ENCODE measurements at regions not wholly inside any gene's neighbourhood (a gene's known extent, or its start where the extent isn't known, plus 50 kb on each side); places are given as distances from the start of the nearest gene placed in this dataset.

DNA sequence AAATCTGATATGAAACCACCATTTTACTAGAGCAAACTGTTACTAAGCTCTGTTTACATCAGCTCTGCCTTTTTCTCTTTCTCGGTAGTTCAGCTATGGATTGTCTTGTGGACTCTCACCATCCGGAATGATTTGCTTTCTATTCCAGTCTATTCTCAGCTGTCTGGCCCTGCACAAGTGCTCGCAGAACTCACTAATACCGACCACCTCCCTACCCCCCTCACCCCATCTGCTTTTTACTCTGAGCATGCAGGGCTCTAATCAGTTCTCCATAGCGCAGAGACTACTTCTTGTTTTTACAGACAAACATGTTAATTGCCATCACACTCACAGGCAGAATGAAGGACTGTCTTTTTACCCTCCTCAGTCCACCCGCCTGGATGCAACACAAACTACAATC, 180.7 kb upstream of the POU3F3 start:
- H3K4me1 ChIP-seq (ENCODE audit: control insufficient read depth in 3 of 3, insufficient read depth in 3 of 3, low read length in 3 of 3) = no peaks in the 10 kb centered on the region
- H3K27ac ChIP-seq (ENCODE audit: low read depth, low read length) = no peak overlapping the region
- no peak overlapping the region for H3K4me3 ChIP-seq (ENCODE audit: low read length in 3 of 3)
- peaks cover 0 to 8% (median 0%) of the 10 kb centered on the region in 3 donors for H3K27me3 ChIP-seq (ENCODE audit: control insufficient read depth in 3 of 3, insufficient read depth in 3 of 3, low read length in 3 of 3)
- H3K36me3 ChIP-seq (ENCODE audit: control insufficient read depth in 3 of 3, insufficient read depth in 3 of 3, low read length in 3 of 3) = no peaks in the 10 kb centered on the region
- H3K9me3 ChIP-seq (ENCODE audit: control insufficient read depth in 3 of 3, low read length in 3 of 3) = no peaks in the 10 kb centered on the region
- no peak overlapping the region for H3K9ac ChIP-seq (ENCODE audit: low read depth in 1 of 3, low read length in 3 of 3)

DNA sequence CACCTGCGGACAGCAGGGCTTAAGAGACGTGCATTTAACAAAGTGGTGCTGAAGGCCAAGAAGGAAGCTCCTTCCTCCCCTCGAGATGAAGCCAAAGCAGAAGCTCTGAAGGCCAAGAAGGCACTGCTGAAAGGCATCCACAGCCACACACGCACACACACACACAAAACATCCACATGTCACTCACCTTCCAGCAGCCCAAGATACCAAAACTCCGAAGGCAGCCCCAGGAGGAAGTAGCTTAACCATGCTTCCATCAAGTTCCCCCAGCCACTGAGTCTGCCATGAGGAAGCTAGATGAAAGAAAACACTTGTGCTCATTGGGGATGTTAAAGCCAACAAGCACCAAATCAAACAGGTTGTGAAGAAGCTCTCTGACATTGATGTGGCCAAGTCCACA, 175.7 kb upstream of the POU3F3 start:
- no peaks in the 10 kb centered on the region for H3K27me3 ChIP-seq (ENCODE audit: control insufficient read depth in 3 of 3, insufficient read depth in 3 of 3, low read length in 3 of 3)
- no peak overlapping the region for H3K27ac ChIP-seq (ENCODE audit: low read depth, low read length)
- H3K36me3 ChIP-seq (ENCODE audit: control insufficient read depth in 3 of 3, insufficient read depth in 3 of 3, low read length in 3 of 3) = no peaks in the 10 kb centered on the region
- H3K9me3 ChIP-seq (ENCODE audit: control insufficient read depth in 3 of 3, low read length in 3 of 3) = no peaks in the 10 kb centered on the region
- no peak overlapping the region for H3K4me3 ChIP-seq (ENCODE audit: low read length in 3 of 3)
- no peaks in the 10 kb centered on the region for H3K4me1 ChIP-seq (ENCODE audit: control insufficient read depth in 3 of 3, insufficient read depth in 3 of 3, low read length in 3 of 3)
- no peak overlapping the region for H3K9ac ChIP-seq (ENCODE audit: low read depth in 1 of 3, low read length in 3 of 3)

GRCh38 chr2:104685591-104685990, 168.3 kb upstream of the POU3F3 start:
- no peaks in the 10 kb centered on the region for H3K9me3 ChIP-seq (ENCODE audit: control insufficient read depth in 3 of 3, low read length in 3 of 3)
- H3K36me3 ChIP-seq (ENCODE audit: control insufficient read depth in 3 of 3, insufficient read depth in 3 of 3, low read length in 3 of 3) = no peaks in the 10 kb centered on the region
- H3K4me1 ChIP-seq (ENCODE audit: control insufficient read depth in 3 of 3, insufficient read depth in 3 of 3, low read length in 3 of 3) = peaks cover 0 to 3% (median 0%) of the 10 kb centered on the region in 3 donors
- H3K4me3 ChIP-seq (ENCODE audit: low read length in 3 of 3) = no peak overlapping the region
- H3K9ac ChIP-seq (ENCODE audit: low read depth in 1 of 3, low read length in 3 of 3) = no peak overlapping the region
- H3K27ac ChIP-seq (ENCODE audit: low read depth, low read length) = no peak overlapping the region
- H3K27me3 ChIP-seq (ENCODE audit: control insufficient read depth in 3 of 3, insufficient read depth in 3 of 3, low read length in 3 of 3) = peaks cover 0 to 3% (median 0%) of the 10 kb centered on the region in 3 donors

- Histone ChIP-seq H3K36me3 (ENCODE audit: control insufficient read depth in 3 of 3, insufficient read depth in 3 of 3, low read length in 3 of 3) (no peaks in the 10 kb centered on the region), H3K4me3 (ENCODE audit: low read length in 3 of 3) (no peak overlapping the region), H3K27ac (ENCODE audit: low read depth, low read length) (no peak overlapping the region), H3K27me3 (ENCODE audit: control insufficient read depth in 3 of 3, insufficient read depth in 3 of 3, low read length in 3 of 3) (peaks cover 0 to 3% (median 0%) of the 10 kb centered on the region in 3 donors), H3K9ac (ENCODE audit: low read depth in 1 of 3, low read length in 3 of 3) (no peak overlapping the region), H3K9me3 (ENCODE audit: control insufficient read depth in 3 of 3, low read length in 3 of 3) (no peaks in the 10 kb centered on the region), H3K4me1 (ENCODE audit: control insufficient read depth in 3 of 3, insufficient read depth in 3 of 3, low read length in 3 of 3) (peaks cover 0 to 3% (median 0%) of the 10 kb centered on the region in 3 donors)
Measured at GRCh38 chr2:104687147-104687546, 166.8 kb upstream of the POU3F3 start.

DNA sequence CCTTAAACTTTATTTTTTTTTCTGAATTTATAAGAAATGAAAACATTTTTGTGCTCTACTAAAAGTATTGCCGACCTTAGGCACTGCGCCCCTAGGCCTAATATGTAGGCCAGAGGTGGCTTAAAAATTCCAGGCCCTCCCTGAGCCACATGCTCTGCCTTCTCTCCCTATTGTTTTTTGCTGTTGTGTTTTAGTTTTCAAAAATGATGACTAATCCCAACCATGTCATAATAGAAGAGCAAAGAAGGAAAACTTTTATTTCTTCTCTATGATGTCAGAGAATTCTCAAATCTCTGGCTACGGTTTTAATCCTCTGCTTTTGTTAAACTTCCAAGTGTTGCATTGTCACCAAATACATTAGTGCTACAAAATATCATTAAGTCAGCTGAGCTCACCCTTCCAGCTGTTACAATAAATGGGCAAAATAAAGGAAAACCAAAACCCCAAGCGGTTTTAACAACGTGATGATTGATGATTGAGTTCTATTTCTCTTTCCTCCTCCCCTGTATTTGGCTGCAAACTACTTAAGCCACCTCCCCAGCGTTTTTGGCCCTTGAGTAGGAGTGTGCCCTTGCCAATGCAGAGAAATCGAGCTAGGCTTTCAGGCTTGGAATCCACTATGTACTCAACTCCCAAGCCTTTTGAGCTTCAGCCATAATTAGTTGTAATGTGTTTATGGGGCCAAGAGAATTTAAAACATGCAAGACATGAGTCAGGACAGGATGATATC, 163.5 kb upstream of the POU3F3 start:
- peaks cover 0 to 3% (median 0%) of the 10 kb centered on the region in 3 donors for H3K4me1 ChIP-seq (ENCODE audit: control insufficient read depth in 3 of 3, insufficient read depth in 3 of 3, low read length in 3 of 3)
- peaks cover 0 to 3% (median 0%) of the 10 kb centered on the region in 3 donors for H3K27me3 ChIP-seq (ENCODE audit: control insufficient read depth in 3 of 3, insufficient read depth in 3 of 3, low read length in 3 of 3)
- no peaks in the 10 kb centered on the region for H3K9me3 ChIP-seq (ENCODE audit: control insufficient read depth in 3 of 3, low read length in 3 of 3)
- H3K27ac ChIP-seq (ENCODE audit: low read depth, low read length) = no peak overlapping the region
- H3K36me3 ChIP-seq (ENCODE audit: control insufficient read depth in 3 of 3, insufficient read depth in 3 of 3, low read length in 3 of 3) = no peaks in the 10 kb centered on the region
- H3K4me3 ChIP-seq (ENCODE audit: low read length in 3 of 3) = no peak overlapping the region
- H3K9ac ChIP-seq (ENCODE audit: low read depth in 1 of 3, low read length in 3 of 3) = no peak overlapping the region

- Histone ChIP-seq H3K27me3 (ENCODE audit: control insufficient read depth in 3 of 3, insufficient read depth in 3 of 3, low read length in 3 of 3) (peaks cover 0 to 7% (median 0%) of the 10 kb centered on the region in 3 donors), H3K36me3 (ENCODE audit: control insufficient read depth in 3 of 3, insufficient read depth in 3 of 3, low read length in 3 of 3) (no peaks in the 10 kb centered on the region), H3K9me3 (ENCODE audit: control insufficient read depth in 3 of 3, low read length in 3 of 3) (no peaks in the 10 kb centered on the region), H3K9ac (ENCODE audit: low read depth in 1 of 3, low read length in 3 of 3) (no peak overlapping the region), H3K4me3 (ENCODE audit: low read length in 3 of 3) (no peak overlapping the region), H3K4me1 (ENCODE audit: control insufficient read depth in 3 of 3, insufficient read depth in 3 of 3, low read length in 3 of 3) (no peaks in the 10 kb centered on the region), H3K27ac (ENCODE audit: low read depth, low read length) (no peak overlapping the region)
Measured at GRCh38 chr2:104698276-104698675, 155.6 kb upstream of the POU3F3 start.

DNA sequence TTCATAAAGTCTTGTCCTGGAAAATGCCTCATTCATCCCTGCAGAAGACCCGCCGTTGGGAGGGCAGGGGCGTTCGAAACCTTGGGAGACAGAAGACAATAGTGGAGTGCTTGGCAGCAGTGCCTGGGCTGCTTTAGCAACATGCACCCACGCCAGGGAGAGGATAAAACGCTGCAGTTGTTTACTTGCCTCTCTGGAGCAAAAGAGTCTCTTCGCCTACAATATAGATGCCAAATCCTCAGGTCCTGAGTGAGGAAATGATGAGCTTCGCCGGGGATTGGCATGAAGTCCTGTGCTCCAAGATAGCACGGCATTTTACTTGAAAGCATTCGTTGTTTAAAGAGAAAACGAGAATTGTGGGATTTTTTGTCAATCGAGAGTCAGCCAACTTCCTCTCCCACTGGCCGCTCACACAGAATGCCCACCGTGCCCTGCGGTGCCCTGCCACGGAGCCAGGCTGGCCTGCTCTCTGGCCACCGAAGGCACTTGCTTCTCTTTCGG, 152.5 kb upstream of the POU3F3 start:
- H3K4me3 ChIP-seq (ENCODE audit: low read length in 3 of 3) = no peak overlapping the region
- peaks cover 0 to 11% (median 4%) of the 10 kb centered on the region in 3 donors for H3K27me3 ChIP-seq (ENCODE audit: control insufficient read depth in 3 of 3, insufficient read depth in 3 of 3, low read length in 3 of 3)
- H3K9ac ChIP-seq (ENCODE audit: low read depth in 1 of 3, low read length in 3 of 3) = no peak overlapping the region
- H3K36me3 ChIP-seq (ENCODE audit: control insufficient read depth in 3 of 3, insufficient read depth in 3 of 3, low read length in 3 of 3) = no peaks in the 10 kb centered on the region
- H3K9me3 ChIP-seq (ENCODE audit: control insufficient read depth in 3 of 3, low read length in 3 of 3) = no peaks in the 10 kb centered on the region
- no peak overlapping the region for H3K27ac ChIP-seq (ENCODE audit: low read depth, low read length)
- H3K4me1 ChIP-seq (ENCODE audit: control insufficient read depth in 3 of 3, insufficient read depth in 3 of 3, low read length in 3 of 3) = no peaks in the 10 kb centered on the region

DNA sequence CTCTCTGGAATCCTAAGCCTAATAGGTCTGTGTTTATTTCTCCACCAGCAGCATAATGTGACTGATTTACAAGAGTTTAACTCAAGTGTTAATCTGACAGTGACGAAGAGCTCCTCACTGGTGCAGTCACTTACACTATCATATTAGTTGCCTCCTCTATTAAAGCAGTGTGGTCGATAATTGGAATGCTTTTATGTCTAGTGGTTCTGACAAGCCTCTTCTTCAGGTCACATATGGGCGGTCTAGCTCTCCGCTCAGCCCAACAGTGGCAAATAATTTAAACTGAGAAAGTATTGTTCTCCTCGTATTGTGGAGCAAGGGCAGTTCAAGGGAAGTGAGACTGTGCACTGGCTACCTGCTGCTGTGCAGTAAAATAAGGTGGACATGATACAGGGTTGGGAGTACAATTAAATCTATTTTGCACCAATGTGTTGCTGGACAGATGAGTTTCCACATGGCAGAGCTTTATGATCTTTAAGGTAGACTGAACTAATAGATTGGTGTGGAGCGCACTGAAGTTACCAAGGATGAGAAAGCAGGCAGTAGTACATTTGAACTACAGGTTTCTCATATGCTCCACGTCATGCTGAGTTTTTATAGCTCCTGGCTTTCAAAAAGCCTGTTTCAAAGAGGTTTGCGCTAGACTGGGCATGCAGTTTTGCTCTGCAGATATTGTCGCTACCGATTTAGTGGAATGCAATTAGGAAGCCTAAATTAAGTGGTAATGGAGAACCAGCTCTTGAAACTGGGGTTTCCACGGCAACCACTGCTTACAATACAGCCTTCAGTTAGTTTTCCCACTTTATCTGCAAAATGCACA, 151.7 kb upstream of the POU3F3 start:
- H3K27me3 ChIP-seq (ENCODE audit: control insufficient read depth in 3 of 3, insufficient read depth in 3 of 3, low read length in 3 of 3) = peaks cover 0 to 11% (median 4%) of the 10 kb centered on the region in 3 donors
- H3K36me3 ChIP-seq (ENCODE audit: control insufficient read depth in 3 of 3, insufficient read depth in 3 of 3, low read length in 3 of 3) = no peaks in the 10 kb centered on the region
- H3K27ac ChIP-seq (ENCODE audit: low read depth, low read length) = no peak overlapping the region
- H3K4me1 ChIP-seq (ENCODE audit: control insufficient read depth in 3 of 3, insufficient read depth in 3 of 3, low read length in 3 of 3) = no peaks in the 10 kb centered on the region
- H3K9me3 ChIP-seq (ENCODE audit: control insufficient read depth in 3 of 3, low read length in 3 of 3) = no peaks in the 10 kb centered on the region
- no peak overlapping the region for H3K4me3 ChIP-seq (ENCODE audit: low read length in 3 of 3)
- H3K9ac ChIP-seq (ENCODE audit: low read depth in 1 of 3, low read length in 3 of 3) = no peak overlapping the region

- H3K27ac ChIP-seq (ENCODE audit: low read depth, low read length) = no peak overlapping the region
- H3K36me3 ChIP-seq (ENCODE audit: control insufficient read depth in 3 of 3, insufficient read depth in 3 of 3, low read length in 3 of 3) = no peaks in the 10 kb centered on the region
- H3K27me3 ChIP-seq (ENCODE audit: control insufficient read depth in 3 of 3, insufficient read depth in 3 of 3, low read length in 3 of 3) = peaks cover 0 to 11% (median 4%) of the 10 kb centered on the region in 3 donors
- H3K4me3 ChIP-seq (ENCODE audit: low read length in 3 of 3) = no peak overlapping the region
- H3K9me3 ChIP-seq (ENCODE audit: control insufficient read depth in 3 of 3, low read length in 3 of 3) = no peaks in the 10 kb centered on the region
- no peak overlapping the region for H3K9ac ChIP-seq (ENCODE audit: low read depth in 1 of 3, low read length in 3 of 3)
- H3K4me1 ChIP-seq (ENCODE audit: control insufficient read depth in 3 of 3, insufficient read depth in 3 of 3, low read length in 3 of 3) = no peaks in the 10 kb centered on the region
Measured at GRCh38 chr2:104703669-104704068, 150.2 kb upstream of the POU3F3 start.

All from skeletal muscle tissue (tissue), 3 donors.